HG02840 (cell line): ENCODE measurements at regions not wholly inside any gene's neighbourhood (a gene's known extent, or its start where the extent isn't known, plus 50 kb on each side); places are given as distances from the start of the nearest gene placed in this dataset.
"Not testable (repeated sequence)": the region's sequence is repeated elsewhere in the genome, so short reads cannot be mapped to it uniquely, and the experiment has no call there.

Experiments
- ATAC-seq: cut with Tn5 transposase; IDR thresholded peaks from one replicate; pipeline ENCODE4 v1.9.1; 2021; ENCODE audit warnings: mild to moderate bottlenecking, moderate library complexity, moderate number of reproducible peaks; ENCODE audit not compliant: unreplicated experiment, low FRiP score

DNA sequence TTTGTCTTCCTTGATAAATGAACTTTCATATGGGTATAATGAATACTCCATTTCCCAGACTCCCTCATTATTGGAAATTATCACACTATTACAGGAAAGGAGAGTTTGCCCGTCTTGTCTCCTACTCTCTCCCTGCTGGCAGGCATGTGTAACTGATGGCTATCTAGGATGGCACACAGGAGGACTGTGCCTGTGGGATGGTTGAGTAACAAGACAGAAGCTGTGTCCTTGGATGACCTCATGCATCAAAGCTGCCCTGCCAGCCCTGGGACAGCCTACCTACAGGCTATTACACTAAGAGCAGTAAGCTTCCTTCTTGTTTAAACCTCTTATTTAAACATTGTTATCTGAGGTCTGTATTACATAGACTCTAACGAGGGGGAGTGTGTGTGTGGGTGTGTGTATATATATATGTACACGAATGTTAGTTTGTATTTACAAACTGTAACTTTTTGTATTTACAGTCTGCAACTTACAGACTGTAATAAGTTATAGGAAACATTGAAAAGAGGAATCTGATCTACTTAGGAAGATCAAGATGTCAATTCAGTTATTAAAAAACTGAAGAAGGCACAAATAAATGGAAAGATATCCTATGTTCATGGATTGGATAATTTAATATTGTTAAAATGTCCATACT is 247.6 kb upstream of the ACO1 start:
- no peak for ATAC-seq

DNA sequence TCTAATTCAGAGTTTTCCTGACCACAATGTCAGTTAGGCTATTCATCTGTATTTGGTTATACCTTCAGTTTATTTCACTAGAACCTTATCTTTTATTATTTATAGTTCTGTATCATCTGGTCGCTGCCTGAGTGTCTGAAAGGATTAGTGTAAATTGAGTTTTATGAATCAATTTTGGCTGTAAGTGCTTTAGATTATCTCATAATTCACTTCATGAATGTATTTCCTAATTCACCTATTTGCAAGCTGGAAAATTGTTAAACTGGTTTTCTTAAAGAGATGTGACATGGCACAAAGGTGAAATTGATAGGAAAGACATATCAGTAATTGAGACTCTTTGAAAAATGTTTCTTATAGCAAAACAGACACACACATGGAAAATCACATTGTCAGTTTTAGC is 242.4 kb upstream of the ACO1 start:
- ATAC-seq: no peak

DNA sequence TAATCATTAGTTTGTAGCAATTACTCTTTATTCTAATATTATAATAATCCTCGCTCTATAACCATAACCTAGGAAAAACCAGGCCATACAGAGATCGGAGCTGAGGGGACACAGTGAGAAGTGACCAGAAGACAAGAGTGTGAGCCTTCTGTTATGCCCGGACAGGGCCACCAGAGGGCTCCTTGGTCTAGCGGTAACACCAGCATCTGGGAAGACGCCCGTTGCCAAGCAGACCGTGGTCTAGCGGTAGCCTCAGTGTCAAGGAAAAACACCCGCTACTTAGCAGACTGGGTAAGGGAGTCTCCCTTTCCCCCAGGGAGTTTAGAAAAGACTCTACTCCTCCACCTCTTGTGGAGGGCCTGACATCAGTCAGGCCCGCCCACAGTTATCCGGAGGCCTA is 235.9 kb upstream of the ACO1 start:
- ATAC-seq: not testable (repeated sequence)

DNA sequence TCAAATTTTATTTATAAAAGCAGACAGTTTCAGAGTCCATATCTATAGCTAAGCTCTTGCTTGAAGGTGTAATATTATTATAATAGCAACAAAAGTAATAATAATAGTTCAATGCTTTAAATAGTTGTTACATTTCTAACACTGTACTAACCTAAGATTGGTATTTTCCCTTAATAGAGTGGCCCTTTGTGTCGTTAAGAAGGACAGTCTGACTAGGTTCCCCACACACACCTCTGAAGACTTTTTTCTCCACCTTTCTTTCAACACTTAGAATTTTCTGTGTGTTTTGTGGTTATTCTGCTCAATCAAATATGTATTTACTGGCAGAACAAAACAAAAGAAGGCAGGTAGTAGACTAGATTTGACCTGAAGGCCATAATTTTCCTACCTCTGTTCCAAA is 223.2 kb upstream of the ACO1 start:
- ATAC-seq: no peak

DNA sequence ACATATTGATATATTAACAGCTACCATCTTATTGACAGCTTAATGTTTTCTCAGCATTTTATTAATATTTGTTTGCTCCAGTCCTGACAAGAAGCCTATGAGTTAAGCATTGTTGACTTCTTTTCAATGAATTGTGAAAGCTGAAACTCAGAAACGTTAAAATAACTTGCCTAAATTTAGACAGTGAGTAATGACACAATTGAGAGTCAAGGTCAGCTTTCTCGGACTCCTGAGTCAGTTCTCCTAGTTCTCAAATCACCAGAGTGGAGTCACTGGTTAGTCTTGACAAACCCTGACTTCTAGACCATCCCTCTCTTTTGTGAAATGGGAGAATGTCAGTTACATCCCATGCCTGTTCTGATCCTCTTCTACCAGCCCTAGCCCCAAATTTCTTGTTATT is 222.7 kb upstream of the ACO1 start:
- peak; percentile 70 for ATAC-seq

DNA sequence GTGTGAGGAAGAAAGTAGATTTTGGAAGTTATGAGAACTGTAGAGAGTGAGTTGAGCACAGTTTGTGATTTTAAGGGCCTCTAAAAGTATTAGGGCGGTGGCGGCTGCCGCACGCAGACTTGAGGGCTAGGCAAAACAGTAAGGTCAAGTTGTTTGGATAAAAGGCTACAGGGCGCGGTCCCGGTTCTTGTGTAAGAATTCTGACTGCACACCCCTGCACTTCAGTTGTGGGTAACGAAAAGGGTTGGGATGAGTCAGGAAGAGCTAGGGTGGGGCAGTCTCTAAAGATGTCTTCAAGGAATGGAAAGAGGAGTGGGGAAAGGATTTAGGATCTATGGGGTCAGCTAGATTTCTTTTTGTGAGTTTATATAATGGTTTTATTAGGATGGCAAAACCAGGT is 218.1 kb upstream of the ACO1 start:
- ATAC-seq: not testable (repeated sequence)

DNA sequence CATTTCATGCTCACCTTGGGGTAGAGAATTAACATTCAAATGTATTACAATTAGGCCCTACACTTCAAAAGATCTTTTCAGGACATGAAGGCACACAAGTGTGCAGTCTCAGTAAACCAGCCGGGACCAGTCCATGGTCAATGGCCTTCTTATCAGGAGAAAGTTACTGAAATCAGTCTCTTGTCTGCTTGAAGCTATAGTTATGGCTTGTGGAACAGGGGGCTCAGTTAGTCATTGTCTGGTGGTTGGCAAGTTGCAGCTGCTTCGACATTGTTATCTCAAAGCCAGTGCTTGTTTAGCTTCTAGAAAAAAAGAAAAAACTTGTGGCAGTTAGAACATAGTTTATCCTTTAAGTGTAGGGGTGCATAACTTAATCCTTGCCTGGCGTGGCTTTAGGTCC is 213.1 kb upstream of the ACO1 start:
- no peak for ATAC-seq

DNA sequence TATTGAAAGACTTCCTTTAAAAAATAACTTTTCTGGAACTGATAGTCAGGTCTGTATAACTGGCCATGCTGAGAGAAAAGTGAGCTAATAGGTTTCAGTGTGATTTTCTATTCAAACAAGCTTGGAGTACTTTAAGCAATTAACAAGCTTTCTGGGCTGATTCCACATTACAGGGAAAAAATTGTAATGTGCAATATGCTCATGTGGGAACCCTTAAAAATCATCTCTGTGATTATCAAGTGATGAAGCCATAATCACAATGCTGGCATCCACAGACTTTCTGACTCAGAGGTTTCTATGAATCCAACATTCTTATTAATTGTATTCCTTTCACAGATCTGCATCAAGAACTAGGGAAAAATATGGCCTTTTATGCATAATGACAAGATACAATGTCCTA is 212.2 kb upstream of the ACO1 start:
- no peak for ATAC-seq

DNA sequence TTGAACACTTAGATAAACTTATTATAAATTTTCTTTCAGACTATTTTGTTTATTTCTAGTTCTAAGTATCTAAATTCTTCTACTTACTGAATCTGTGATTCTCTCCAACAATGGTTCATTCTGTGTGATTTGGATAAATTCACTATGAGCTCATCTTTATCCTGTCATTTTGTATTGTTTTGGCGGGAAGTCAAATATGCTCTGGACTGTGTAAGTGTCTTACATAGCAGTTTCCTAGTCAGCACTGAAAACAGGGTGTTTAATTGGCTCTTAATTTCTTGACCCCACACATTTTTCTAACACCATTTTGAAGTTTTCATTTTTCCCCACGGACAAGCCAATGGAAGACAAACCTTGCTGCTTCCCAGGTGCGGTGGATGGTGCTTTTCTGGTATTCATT is 207.0 kb upstream of the ACO1 start:
- ATAC-seq: no peak

DNA sequence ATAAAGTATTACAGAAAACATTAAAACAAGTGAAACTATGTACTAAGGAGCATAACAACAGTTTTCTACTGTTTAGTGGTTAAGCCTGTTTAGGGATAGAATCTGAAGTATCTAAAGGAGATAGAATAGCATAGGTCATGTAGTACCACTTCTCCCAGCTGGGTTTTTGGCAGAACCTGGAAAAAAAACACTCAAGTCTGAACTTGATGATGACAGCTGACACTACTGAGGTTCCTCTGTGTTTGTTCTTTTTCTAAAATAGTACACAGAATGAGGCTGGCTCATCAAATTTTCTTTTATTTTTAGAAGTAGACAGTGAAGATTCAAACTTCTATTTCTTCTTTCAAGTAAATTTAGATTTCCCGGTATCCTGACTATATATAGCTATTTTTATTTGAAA is 203.8 kb upstream of the ACO1 start:
- ATAC-seq: no peak

DNA sequence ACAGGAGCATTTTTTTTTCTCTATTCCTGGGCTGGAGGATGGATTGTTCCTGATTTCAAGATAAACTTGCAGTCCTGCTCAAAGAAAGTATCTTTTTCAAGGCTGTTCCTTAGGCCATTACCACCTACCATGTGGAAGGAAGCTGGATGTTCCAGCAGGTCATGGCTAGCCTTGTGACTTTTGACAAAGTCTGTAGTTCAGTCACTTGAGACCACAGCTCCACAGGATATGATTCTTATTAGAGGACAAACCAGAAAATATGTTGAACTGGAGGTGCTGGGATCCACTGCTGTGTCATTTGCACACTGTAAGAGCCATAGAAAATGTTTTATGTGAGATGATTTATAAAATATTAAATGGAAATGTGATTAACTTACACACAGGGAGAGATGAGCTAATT is 184.2 kb upstream of the ACO1 start:
- ATAC-seq: no peak

DNA sequence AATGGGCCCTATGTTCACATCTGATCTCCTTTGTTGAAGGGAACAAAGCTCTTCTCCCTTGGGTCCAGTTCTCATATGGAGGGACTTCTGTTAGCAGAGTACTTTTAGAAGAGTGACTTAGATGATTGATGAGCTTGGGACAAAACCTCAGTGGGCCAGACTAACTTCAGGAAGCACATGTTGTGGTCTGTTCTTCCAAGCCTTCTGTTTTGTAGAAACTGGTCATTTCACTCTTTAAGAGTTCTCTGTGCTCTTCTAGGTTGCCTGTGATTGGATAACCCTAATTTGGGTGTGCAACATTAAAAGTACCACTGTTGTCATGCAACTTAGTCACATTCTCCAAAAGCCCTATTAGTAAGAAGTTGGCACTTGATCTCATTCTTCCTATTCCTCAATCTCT is 183.5 kb upstream of the ACO1 start:
- no peak for ATAC-seq

DNA sequence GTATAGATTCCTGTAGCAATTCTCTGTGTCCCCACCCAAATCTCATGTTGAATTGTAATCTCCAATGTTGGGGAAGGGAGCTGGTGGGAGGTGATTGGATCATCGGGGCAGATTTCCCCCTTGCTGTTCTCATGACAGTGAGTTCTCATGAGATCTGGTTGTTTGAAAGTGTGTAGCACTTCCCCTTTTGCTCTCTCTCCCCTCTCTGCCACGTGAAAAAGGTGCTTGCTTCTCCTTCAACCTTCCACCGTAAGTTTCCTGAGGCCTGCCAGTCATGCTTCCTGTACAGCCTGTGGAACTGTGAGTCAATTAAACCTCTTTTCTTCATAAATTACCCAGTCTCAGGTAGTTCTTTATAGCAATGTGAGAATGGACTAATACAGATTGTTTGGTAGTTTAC is 175.3 kb upstream of the ACO1 start:
- not testable (repeated sequence) for ATAC-seq

DNA sequence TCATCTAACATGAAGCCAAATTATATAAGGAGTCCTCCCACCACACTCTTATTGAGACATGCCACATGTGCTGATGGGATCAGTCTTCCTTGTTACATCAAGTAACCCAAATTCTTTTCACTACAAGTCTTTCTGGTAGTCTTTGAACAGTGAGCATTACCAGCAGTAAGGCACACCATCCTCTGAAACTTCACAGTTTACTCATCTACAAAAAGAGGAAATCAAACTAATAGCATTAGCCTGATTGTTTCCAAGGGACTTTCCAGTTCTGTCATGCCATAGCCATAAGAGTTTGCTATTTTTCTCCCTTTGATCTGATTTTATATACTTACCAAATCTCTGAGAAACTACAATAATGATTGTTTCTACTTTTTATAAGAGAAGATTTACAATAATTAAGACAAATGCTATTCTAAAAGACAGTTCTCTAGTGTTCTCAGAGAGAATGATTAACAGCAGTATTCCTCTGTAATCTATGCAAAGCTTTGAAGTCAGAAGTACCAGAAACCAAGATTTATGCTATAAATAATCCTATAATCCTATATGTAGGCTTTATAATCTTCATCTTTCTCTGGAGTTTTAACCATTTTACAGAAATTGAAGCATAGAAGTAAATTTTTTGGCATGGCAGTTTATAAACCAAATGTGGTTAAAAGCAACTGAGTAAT is 166.2 kb upstream of the ACO1 start:
- peak; percentile 100 for ATAC-seq

DNA sequence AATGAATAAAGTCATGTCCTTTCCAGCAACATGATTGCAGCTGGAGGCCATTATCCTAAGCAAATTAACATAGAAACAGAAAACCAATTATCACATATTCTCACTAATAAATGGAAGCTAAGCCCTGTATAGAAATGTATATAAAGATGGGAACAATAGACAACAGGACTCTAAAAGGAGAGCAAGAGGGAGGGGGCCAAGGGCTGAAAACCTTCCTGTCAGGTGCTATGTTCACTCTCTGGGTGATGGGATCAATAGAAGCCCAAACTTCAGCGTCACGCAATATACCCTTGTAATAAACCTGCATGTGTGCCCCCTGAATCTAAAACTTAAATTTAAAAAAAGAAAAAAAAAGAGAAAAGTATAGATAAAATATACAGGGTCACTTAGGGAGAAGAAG is 163.7 kb upstream of the ACO1 start:
- ATAC-seq: no peak

DNA sequence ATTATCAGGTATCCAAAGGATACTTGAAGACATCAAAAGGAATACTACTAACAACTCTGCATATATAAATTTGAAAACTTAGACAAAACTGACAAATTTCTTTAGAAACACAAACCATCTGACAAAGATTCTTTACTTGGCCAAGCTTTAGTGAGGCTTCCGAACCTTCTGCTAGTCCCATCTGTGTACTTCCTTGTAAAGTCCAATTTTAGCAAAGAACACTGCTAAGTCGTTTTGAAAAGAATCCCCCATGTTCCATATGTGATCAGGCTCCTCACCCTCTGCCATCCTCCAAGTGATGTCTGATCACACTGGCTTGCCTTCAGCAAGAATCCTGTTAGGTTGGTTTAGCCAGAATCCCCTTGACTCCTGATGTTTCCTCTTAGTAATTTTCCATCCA is 150.0 kb upstream of the ACO1 start:
- no peak for ATAC-seq

DNA sequence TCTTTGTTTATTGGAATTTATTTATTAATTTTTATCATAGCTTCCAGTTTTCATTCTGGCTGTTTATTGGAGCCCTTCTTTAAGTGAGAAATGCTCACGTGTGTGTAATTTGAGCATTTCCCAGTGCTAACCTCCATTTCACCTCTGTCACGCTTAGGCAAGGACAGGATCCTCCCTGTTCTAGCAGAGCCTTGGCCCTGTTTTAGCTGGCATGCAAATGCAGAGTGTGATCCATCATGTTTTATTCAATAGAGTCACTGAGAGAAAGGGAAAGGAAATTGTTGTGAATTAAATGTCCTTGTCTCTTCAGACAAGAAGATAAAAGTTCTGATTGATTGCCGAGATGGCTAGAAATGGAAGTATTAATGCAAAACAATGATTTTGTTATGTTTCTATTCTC is 137.3 kb upstream of the ACO1 start:
- ATAC-seq: no peak

DNA sequence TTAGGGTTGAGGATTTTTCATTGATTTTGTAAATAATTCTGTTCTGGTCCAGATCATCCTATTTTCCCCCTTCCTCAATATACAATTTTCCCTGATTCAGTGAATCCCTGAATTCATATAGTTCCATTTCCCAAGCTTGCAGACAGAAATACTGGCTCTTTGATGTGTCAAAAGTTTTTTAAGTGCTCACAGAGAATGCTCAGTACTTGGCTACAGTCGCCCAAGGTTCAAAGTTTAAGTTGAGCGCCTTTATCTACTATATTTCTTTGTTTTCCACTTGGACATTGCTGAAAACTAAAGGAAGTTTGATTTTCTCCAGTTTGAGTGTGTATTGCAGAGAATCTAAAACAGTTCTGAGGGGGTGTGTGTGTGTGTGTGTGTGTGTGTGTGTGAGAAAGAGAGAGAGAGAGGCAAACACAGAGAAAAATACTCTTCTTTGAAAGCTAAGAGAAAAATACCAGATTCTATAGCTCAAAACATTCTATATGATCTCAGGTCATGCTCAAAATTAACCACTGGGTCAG is 136.2 kb upstream of the ACO1 start:
- no peak for ATAC-seq

DNA sequence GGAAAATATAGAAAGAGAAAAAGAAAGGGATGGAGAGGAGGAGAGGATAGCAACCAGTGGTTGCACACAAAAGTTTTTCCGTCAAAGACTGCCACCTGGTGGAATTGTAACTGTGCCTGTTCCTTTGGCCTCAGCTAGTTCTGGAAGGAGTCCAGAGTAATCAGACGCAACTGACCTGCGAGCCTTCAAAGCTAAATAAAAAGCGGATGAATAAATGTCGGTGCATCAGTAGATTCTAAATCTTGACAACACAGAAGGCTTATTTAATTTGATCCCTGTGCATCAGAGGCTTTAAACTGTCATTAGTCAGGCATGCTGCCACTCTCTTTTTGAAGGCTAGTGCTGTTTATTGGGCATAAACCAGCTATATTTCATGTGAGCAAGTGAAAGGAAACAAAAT is 132.9 kb upstream of the ACO1 start:
- peak; percentile 68 for ATAC-seq

DNA sequence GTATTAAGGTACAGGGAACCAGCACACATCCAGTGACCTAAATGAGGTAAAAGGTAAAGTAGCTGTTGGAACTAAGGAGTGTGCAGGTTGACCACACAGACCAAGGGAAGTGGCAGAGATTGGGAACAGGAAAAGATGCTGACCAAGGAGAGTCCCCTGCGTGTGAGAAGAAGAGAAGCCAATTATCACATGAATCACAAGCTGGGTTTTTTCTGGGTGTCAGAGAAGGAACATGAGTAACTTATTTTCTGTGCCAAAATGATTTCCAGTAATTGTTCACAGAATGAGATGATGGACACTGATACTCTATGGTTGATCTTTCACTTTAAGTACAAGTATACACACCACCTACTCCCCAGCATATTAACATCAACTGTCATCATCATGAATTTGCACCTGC is 130.7 kb upstream of the ACO1 start:
- no peak for ATAC-seq

DNA sequence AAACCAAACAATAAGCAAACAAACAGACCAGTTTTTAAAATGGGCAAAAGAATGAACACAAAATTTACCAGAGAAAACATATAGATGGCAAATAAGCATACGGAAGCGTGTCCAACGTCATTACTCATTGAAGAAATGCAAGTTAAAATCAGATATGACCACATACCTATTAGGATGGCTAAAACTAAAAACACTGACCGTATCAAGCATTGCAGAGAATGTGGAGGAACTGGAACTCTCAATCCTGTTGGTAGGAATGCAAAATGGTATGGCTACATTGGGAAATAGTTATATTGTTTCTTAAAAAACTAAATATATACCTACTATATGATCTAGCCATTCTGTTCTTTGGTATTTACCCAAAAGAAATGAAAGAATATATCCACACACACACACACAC is 129.4 kb upstream of the ACO1 start:
- ATAC-seq: no peak

DNA sequence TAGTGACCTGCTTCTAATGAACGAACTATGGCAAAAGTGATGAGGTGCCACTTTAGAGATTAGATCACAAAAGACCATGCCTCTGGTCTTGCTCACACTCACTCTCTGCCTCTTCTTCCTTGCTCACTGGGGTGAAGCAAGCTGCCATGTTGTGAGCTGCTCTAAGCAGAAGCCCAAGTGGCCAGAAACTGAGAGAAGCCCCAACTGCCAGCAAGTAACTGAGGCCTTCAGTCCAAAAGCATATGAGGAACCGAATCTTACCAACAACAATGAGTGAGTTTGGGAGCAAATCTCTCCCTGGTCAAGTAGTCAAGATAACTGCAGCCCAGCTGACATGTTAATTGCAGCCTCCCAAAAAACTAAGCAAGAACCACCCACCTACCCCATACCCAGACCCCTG is 126.0 kb upstream of the ACO1 start:
- ATAC-seq: no peak
